HG03196 (cell line): ENCODE measurements at regions not wholly inside any gene's neighbourhood (a gene's known extent, or its start where the extent isn't known, plus 50 kb on each side); places are given as distances from the start of the nearest gene placed in this dataset.

Experiments used
- ATAC-seq: cut with Tn5 transposase; IDR thresholded peaks from one replicate; pipeline ENCODE4 v1.9.1; 2021; ENCODE audit not compliant: unreplicated experiment

DNA sequence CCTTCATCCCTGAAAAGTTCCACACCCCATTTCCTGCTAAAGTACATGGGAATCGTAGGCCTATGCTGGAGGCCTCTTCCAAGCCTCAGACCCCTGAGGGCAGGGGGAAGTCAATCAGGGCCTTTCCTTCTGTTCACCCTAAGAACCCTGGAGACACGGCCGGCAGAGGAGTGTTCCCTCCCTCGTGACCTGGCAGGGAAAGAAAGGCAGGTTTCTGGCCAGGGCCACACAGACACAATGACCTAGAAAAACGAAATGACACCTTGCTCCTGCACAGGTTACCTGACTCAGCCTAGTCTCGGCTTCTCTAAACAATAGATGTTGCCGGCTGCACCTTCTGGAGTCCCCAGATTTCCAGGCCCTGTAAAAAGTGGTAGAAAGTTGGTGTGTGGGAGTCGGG, 60.6 kb upstream of the CADM1 start:
- ATAC-seq, result no peak

GRCh38 chr11:115561116-115561515, 56.9 kb upstream of the CADM1 start:
- no peak for ATAC-seq

DNA sequence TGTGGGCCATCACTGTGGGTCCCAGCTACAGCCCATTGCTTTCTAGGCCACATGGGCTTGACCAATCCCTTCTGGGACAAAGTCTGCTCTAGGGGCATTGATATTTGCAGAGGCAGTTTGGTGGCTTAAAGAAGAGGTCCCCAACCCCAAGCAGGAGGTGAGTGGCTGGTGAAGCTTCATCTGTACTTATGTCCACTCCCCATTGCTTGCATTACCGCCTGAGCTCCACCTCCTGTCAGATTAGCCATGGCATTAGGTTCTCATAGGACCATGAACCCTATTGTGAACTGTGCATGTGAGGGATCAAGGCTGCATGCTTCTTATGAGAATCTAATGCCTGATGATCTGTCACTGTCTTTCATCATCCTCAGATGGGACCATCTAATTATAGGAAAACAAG, 54.4 kb upstream of the CADM1 start:
- ATAC-seq, result no peak

DNA sequence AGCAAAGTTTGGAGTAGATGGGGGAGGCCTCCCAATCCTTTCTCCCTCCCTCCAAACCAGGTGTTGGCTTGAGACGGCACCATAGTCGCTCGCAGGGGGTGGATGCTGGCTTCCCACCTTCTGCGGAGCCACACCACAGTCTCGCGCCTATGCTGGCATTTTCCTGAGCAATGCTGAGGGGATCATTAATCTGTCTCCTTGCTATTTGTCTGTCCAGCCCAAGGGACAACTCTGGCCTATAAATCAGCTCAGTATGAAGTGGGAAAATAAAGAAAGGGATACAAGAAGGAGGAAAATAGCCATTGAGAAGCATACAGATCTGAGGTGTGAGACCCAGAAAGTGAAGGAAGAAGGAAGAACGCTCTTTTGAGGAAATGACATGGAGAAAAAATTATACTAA, 53.5 kb upstream of the CADM1 start:
- no peak for ATAC-seq

GRCh38 chr11:115556984-115557383, 52.8 kb upstream of the CADM1 start:
- no peak for ATAC-seq

- no peak for ATAC-seq
These were observed 51.3 kb upstream of the CADM1 start for GRCh38 chr11:115555336-115556090.
